Stomach (tissue), 8 donors: ENCODE measurements at regions not wholly inside any gene's neighbourhood (a gene's known extent, or its start where the extent isn't known, plus 50 kb on each side); places are given as distances from the start of the nearest gene placed in this dataset.

ENCODE experiments used
- DNase-seq, 2 donors: peaks; one replicate each; pipeline versions ENCODE4 v3.0.0 to v3.0.0-alpha.2; 2013 to 2019
- H3K27ac ChIP-seq, 5 donors: fragments of 200-600 bp in 4 of 5; sonication (generic) in 4 of 5; one replicate each; pipeline ENCODE4 v1.5.1; 2013 to 2019; ENCODE audit warnings: mild to moderate bottlenecking in 1 of 5, moderate library complexity in 1 of 5
- H3K27me3 ChIP-seq, 3 donors: fragments of 200-600 bp; sonication (generic); one replicate each; pipeline ENCODE4 v1.5.1; 2017 to 2019; ENCODE audit warnings: mixed run types in 1 of 3
- H3K36me3 ChIP-seq, 4 donors: fragments of 200-600 bp; sonication (generic); 1 replicate in 3 of 4; 2 replicates in 1 of 4; pipeline ENCODE4 v1.5.1; 2016 to 2019
- H3K4me1 ChIP-seq, 4 donors: fragments of 200-600 bp; sonication (generic); one replicate each; pipeline ENCODE4 v1.5.1; 2016 to 2019
- H3K4me3 ChIP-seq, 4 donors: fragments of 200-600 bp; sonication (generic) in 3 of 4; one replicate each; pipeline ENCODE4 v1.5.1; 2016 to 2019; ENCODE audit warnings: mild to moderate bottlenecking in 1 of 4
- H3K9me3 ChIP-seq, 4 donors: fragments of 200-600 bp; sonication (generic); one replicate each; pipeline ENCODE4 v1.5.1; 2016 to 2019
- EP300 ChIP-seq: sonication (generic); formaldehyde crosslinking; IDR thresholded peaks from one replicate; pipeline ENCODE4 v1.6.1; 2017; ENCODE audit warnings: antibody characterized with exemption
- POLR2A ChIP-seq, 4 donors: fragments of 450-650 bp; IDR thresholded peaks; one replicate each; pipeline ENCODE4 v1.6.1; 2016; ENCODE audit warnings: antibody characterized with exemption in 4 of 4, control low read depth in 2 of 4, mild to moderate bottlenecking in 1 of 4, moderate library complexity in 1 of 4
- POLR2AphosphoS5 ChIP-seq, 3 donors: sonication (generic); formaldehyde crosslinking; IDR thresholded peaks; one replicate each; pipeline ENCODE4 v1.6.1; 2016; ENCODE audit warnings: antibody characterized with exemption in 3 of 3
- WGBS, 5 donors: extraction: QIAGEN DNeasy Blood & Tissue Kit in 3 of 5; methylation state at CpG; one replicate each; pipeline versions ENCODE4 v1.1.5 to v1.1.7; 2013 to 2018; 5-methylcytosine and 5-hydroxymethylcytosine counted together
- intact Hi-C: fragments of 100-400 bp; cut with DNase I; formaldehyde crosslinking; loops from one replicate; pipeline ENCODE4 v1.15.1; 2023; ENCODE audit warnings: low total_unique reads
- TF ChIP-seq, protein P1 (sequence below), 7 experiments: fragments of 450-650 bp in 4 of 7; fragments of 200-600 bp in 3 of 7; sonication (generic) in 3 of 7; IDR thresholded peaks; one replicate each; pipeline ENCODE4 v1.5.1; 2016 to 2019; ENCODE audit warnings: antibody characterized with exemption in 7 of 7, control low read depth in 2 of 7, mild to moderate bottlenecking in 1 of 7
- donor health status: healthy with polysubstance abuse.
- donor health status: Bipolar disorder and iron deficiency.
- donor health status: healthy.

DNA sequence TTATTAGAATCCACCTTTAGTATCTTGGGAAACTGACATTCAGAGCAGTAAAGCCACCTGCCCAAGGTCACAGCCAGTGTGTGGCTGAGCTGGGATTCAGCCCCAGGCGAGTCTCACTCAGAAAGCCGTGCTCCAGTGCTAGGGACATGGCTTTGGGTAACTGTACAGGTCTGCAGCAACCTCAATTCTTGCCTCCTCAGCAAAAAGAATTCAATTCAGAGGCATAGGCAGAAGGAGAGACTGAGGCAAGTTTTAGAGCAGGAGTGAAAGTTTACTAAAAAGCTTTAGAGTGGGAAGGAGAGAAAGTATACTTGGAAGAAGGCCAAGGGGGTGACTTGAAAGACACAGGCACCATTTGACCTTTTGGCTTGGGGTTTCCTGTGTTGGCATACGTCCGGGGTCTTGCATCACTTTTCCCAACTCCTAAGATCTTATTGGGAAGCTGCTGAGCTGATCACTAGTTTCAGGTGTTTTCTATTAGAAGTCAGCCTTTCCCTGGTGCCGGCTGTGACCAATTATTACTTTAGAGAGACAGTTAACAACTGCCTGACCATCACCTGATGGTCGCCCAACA is 529.3 kb downstream of the MATN1 start:
- no peak for DNase-seq
- Histone ChIP-seq H3K4me1 (peaks cover 0 to 17% (median 8%) of the 10 kb centered on the region in 4 donors), H3K9me3 (no peaks in the 10 kb centered on the region), H3K27me3 (peaks cover 0 to 17% (median 0%) of the 10 kb centered on the region in 3 donors), H3K4me3 (no peak overlapping the region), H3K36me3 (no peaks in the 10 kb centered on the region), H3K27ac (no peak overlapping the region)
- WGBS, 5 donors, result 40 to 73% (median 56%) methylated on average over 6 of the region's 6 CpGs
- TF ChIP-seq POLR2A (IDR thresholded peaks at IDR 0.05) (no peak), POLR2AphosphoS5 (IDR thresholded peaks at IDR 0.05) (no peak)
- TF ChIP-seq, protein P1, sequence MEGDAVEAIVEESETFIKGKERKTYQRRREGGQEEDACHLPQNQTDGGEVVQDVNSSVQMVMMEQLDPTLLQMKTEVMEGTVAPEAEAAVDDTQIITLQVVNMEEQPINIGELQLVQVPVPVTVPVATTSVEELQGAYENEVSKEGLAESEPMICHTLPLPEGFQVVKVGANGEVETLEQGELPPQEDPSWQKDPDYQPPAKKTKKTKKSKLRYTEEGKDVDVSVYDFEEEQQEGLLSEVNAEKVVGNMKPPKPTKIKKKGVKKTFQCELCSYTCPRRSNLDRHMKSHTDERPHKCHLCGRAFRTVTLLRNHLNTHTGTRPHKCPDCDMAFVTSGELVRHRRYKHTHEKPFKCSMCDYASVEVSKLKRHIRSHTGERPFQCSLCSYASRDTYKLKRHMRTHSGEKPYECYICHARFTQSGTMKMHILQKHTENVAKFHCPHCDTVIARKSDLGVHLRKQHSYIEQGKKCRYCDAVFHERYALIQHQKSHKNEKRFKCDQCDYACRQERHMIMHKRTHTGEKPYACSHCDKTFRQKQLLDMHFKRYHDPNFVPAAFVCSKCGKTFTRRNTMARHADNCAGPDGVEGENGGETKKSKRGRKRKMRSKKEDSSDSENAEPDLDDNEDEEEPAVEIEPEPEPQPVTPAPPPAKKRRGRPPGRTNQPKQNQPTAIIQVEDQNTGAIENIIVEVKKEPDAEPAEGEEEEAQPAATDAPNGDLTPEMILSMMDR (IDR thresholded peaks at IDR 0.05), result no peak
- intact Hi-C loops, result no loop called here

DNA sequence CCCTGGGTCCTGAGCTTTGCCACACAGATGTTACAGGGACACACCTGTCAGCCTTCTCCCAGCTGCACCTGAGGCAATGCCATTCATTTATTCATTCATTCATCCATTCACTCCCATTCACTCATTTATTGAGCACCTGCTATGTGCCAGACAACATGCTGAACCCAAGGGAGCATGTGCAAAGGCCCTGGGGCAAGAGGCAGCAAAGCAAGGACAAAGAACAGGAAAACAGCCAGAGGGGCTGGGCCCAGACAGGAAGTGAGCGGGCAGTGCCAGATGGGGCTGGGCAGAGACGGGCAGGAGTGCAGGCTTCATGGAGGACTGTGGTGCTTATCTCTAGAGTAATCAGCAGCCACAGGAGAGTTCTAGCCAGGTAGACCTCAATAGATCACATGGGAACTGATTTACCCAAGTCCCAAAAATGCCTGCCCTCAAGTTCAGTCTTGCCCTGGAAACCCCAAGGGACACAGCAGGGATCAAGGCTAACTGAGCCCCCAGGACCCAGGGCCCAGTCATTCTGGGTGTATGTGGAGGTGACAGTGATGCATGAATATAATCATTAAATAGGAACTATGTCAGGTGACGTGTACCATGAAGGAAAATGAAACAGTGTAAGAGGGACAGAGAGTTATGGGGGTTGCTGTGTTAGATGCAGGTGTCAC is 530.3 kb downstream of the MATN1 start:
- TF ChIP-seq POLR2AphosphoS5 (IDR thresholded peaks at IDR 0.05), result no peak
- TF ChIP-seq, protein P1 (IDR thresholded peaks at IDR 0.05), result no peak
- TF ChIP-seq EP300, result no peak
- no peak for TF ChIP-seq POLR2A (IDR thresholded peaks at IDR 0.05)
- 53 to 69% (median 57%) methylated on average over 3 of the region's 3 CpGs for WGBS, 5 donors

DNA sequence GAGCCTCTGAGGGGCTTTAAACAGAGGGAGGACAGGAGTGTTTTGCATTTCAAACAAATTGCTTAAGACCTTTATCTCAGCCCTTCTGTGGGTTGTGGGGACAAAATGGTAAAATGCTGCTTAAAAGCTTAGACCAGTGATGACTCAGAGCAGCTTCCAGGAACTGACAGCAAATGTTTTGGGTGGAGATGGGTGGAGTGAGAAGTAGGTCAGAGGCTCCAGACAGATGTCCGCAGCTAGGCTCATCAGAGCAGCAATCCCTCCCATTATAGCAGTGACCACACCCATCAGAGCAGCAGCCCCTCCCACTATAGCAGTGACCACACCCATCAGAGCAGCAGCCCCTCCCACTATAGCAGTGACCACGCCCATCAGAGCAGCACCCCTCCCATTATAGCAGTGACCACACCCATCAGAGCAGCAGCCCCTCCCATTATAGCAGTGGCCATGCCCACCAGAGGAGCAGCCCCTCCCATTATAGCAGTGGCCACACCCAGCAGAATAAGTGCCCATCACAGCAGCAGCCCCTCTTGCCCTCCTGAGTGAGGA is 532.2 kb downstream of the MATN1 start:
- peaks cover 0 to 19% (median 0%) of the 10 kb centered on the region in 3 donors for H3K27me3 ChIP-seq
- H3K4me3 ChIP-seq, result no peak overlapping the region
- no peaks in the 10 kb centered on the region for H3K9me3 ChIP-seq
- no peaks in the 10 kb centered on the region for H3K36me3 ChIP-seq
- no peak for TF ChIP-seq EP300
- peak in 1 of 3 donors; percentile 39 for TF ChIP-seq POLR2AphosphoS5 (IDR thresholded peaks at IDR 0.05)
- intact Hi-C loops, result no loop called here
- peaks cover 0 to 7% (median 1%) of the 10 kb centered on the region in 4 donors for H3K4me1 ChIP-seq
- DNase-seq, result peak in 1 of 2 donors; percentile 41
- H3K27ac ChIP-seq, result peak overlapping the region in 2 of 5 donors; percentile 47 to 57
- 28 to 60% (median 55%) methylated on average over 2 of the region's 2 CpGs for WGBS, 5 donors

More for the DNA sequence above, 530.3 kb downstream of the MATN1 start:
- H3K27me3 ChIP-seq, result peaks cover 0 to 14% (median 0%) of the 10 kb centered on the region in 3 donors
- no peak overlapping the region for H3K27ac ChIP-seq
- DNase-seq, result no peak
- H3K9me3 ChIP-seq, result no peaks in the 10 kb centered on the region
- no peak overlapping the region for H3K4me3 ChIP-seq
- intact Hi-C loops, result no loop called here
- no peaks in the 10 kb centered on the region for H3K36me3 ChIP-seq
- H3K4me1 ChIP-seq, result peaks cover 0 to 16% (median 8%) of the 10 kb centered on the region in 4 donors

DNA sequence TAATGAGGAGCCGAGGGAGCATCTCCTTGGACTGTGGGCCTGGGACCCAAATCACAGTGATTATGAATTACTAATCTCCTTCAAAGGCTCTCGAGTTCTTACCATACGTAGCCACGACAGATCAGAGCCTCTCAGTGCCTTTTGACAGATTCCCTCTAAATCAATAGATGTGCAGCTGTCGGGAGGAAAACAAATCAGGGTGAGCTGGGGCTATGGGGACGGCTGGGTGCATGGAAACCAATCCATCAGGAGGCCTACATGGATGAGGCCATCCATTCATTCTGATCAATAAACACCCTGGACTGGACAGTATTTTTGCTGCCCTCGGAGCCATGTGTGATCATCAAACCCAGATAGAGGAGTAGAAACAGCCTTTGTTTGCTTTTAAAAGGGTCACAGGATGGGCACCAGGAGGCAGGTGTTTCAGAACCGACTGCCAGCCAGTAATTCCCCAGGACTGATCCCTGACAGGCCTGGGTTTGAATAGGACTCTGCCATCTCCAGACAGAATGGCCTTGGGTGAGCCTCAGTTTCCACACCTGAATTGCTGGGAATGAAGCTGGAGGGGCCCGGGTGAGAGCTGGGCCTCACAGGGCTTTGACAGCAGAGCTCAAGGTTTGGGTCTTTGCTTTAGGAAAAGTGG is 532.8 kb downstream of the MATN1 start:
- Histone ChIP-seq H3K4me3 (no peak overlapping the region), H3K27ac (peak overlapping the region in 3 of 5 donors; percentile 47 to 57 (median 54)), H3K36me3 (no peaks in the 10 kb centered on the region), H3K4me1 (peaks cover 0 to 7% (median 1%) of the 10 kb centered on the region in 4 donors), H3K27me3 (peaks cover 0 to 24% (median 0%) of the 10 kb centered on the region in 3 donors), H3K9me3 (no peaks in the 10 kb centered on the region)
- no peak for TF ChIP-seq POLR2A (IDR thresholded peaks at IDR 0.05)
- TF ChIP-seq, protein P1 (IDR thresholded peaks at IDR 0.05), result no peak
- DNase-seq, result no peak
- WGBS, 5 donors, result 64 to 73% (median 70%) methylated on average over 9 of the region's 9 CpGs
- intact Hi-C loops, result no loop called here
